ENCODE measurements at regions not wholly inside any gene's neighbourhood (a gene's known extent, or its start where the extent isn't known, plus 50 kb on each side); places are given as distances from the start of the nearest gene placed in this dataset.

DNA sequence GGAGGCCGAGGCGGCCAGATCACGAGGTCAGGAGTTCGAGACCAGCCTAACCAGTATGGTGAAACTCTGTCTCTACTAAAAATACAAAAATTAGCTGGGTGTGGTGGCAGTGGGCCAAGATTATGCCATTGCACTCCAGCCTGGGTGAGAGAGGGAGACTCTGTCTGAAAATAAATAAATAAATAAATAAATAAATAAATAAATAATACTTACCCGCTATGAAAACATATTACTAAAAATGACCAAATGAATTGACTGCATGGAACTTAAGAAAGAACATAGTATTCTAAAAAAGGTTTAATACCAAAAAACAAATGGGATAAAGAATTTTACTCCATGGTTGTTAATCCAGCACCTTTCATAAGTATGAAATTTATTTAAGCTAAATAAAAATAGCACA is 305.0 kb downstream of the GATA3 start:
- H3K36me3 ChIP-seq = no peaks in the 10 kb centered on the region
- no peak overlapping the region for H3K4me3 ChIP-seq
- intact Hi-C loops (cut with DNase I) = no loop called here
- no peak overlapping the region for H3K27ac ChIP-seq
- H3K4me1 ChIP-seq (ENCODE audit: insufficient read depth) = no peaks in the 10 kb centered on the region
- 92 to 97% (median 94%) methylated on average over 5 of the region's 5 CpGs for WGBS, 3 donors
- H3K27me3 ChIP-seq = no peaks in the 10 kb centered on the region
- no peak for DNase-seq
- no peaks in the 10 kb centered on the region for H3K9me3 ChIP-seq
- no peak for TF ChIP-seq EP300 (IDR thresholded peaks at IDR 0.05)
- no peak for TF ChIP-seq CTCF (IDR thresholded peaks at IDR 0.05)
- TF ChIP-seq POLR2A (IDR thresholded peaks at IDR 0.05) = no peak

DNA sequence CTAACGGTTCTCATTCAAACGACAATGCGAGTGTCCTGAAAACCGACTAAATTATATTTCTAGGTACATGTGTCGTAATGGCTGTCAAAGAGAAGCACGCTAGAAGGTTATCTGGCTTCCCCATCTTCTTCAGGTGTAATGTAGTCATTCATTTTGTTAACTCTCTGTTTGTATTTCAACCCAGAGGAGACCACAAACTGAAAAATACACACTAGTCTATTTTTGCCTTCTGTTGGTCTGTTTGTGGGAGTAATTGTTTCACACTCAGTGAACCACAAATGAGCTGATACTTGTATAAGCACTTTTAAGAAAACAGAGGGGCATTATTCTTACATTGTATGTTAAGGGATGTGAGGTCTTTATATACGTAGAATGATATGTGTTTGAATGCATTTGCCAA is 305.9 kb downstream of the GATA3 start:
- no peak for DNase-seq
- Histone ChIP-seq H3K27ac (no peak overlapping the region), H3K9me3 (no peaks in the 10 kb centered on the region), H3K4me3 (no peak overlapping the region), H3K27me3 (no peaks in the 10 kb centered on the region), H3K4me1 (ENCODE audit: insufficient read depth) (no peaks in the 10 kb centered on the region), H3K36me3 (no peaks in the 10 kb centered on the region)
- intact Hi-C loops (cut with DNase I) = no loop called here
- 86 to 89% (median 86%) methylated on average over 7 of the region's 7 CpGs for WGBS, 3 donors
- TF ChIP-seq POLR2A (IDR thresholded peaks at IDR 0.05) (no peak), CTCF (IDR thresholded peaks at IDR 0.05) (no peak), EP300 (IDR thresholded peaks at IDR 0.05) (no peak)

DNA sequence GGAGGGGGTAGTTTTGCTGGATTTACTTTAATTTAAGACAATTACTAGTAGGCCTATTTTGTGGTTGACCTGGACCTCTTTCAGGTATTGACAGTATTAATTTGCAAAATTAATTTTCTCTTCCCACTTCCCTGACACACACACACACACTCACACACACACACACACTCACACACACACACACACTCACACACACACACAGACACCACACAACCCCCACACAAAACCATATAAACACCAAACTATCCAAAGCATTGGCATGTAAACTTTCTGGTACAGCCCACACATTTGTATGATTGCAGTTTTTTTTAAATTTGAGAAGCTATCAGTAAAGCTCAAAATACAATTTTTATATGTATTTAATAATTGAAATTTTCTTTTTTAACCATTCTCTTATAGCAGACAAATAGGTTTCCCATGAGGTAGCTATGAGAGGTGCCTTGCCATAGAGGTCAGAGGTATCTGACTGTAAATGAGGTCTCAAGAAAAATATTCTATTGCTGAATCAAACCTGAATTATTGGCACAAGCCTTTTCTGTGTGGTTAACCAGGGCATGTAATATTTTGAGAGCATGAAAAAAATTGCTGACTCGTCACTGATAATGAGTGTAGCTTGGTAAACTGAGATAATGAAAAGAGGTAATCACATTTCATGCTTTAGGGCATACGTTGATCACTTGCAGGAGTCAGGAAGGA is 306.5 kb downstream of the GATA3 start:
- Histone ChIP-seq H3K9me3 (no peaks in the 10 kb centered on the region), H3K4me3 (no peak overlapping the region), H3K36me3 (no peaks in the 10 kb centered on the region), H3K4me1 (ENCODE audit: insufficient read depth) (no peaks in the 10 kb centered on the region), H3K27ac (no peak overlapping the region), H3K27me3 (no peaks in the 10 kb centered on the region)
- TF ChIP-seq CTCF (IDR thresholded peaks at IDR 0.05) (no peak), POLR2A (IDR thresholded peaks at IDR 0.05) (no peak), EP300 (IDR thresholded peaks at IDR 0.05) (no peak)
- intact Hi-C loops (cut with DNase I) = no loop called here
- 23 to 51% (median 25%) methylated on average over 2 of the region's 2 CpGs for WGBS, 3 donors
- no peak for DNase-seq

DNA sequence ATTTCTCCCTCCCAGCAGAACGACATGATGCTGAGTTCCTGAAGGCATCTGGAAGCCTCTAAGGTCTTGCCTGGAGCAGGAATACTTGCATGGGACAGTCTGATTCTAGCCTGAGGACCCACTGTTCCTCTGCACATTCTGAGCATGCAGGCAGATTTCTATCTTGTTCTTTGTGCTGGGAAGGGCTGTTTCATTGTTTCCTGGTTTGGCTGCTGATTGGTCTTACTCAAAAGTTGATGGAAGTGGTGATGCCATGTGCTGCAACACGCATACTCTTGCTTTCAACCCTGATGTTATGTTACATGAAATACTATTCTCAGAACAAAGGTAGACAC is 307.0 kb downstream of the GATA3 start:
- WGBS, 3 donors = 49 to 56% (median 50%) methylated on average over 2 of the region's 2 CpGs
- no peaks in the 10 kb centered on the region for H3K27me3 ChIP-seq
- no peak overlapping the region for H3K4me3 ChIP-seq
- DNase-seq = no peak
- intact Hi-C loops (cut with DNase I) = no loop called here
- no peaks in the 10 kb centered on the region for H3K9me3 ChIP-seq
- H3K4me1 ChIP-seq (ENCODE audit: insufficient read depth) = no peaks in the 10 kb centered on the region
- H3K36me3 ChIP-seq = no peaks in the 10 kb centered on the region
- no peak overlapping the region for H3K27ac ChIP-seq
- TF ChIP-seq CTCF (IDR thresholded peaks at IDR 0.05) = no peak
- no peak for TF ChIP-seq EP300 (IDR thresholded peaks at IDR 0.05)
- TF ChIP-seq POLR2A (IDR thresholded peaks at IDR 0.05) = no peak
